IPS DF 19.7 (cell line): ENCODE measurements at regions not wholly inside any gene's neighbourhood (a gene's known extent, or its start where the extent isn't known, plus 50 kb on each side); places are given as distances from the start of the nearest gene placed in this dataset.

Source experiments
- DNase-seq: peaks from one replicate; pipeline ENCODE4 v3.0.0-alpha.2; 2013; ENCODE audit warnings: low read depth, low spot score

DNA sequence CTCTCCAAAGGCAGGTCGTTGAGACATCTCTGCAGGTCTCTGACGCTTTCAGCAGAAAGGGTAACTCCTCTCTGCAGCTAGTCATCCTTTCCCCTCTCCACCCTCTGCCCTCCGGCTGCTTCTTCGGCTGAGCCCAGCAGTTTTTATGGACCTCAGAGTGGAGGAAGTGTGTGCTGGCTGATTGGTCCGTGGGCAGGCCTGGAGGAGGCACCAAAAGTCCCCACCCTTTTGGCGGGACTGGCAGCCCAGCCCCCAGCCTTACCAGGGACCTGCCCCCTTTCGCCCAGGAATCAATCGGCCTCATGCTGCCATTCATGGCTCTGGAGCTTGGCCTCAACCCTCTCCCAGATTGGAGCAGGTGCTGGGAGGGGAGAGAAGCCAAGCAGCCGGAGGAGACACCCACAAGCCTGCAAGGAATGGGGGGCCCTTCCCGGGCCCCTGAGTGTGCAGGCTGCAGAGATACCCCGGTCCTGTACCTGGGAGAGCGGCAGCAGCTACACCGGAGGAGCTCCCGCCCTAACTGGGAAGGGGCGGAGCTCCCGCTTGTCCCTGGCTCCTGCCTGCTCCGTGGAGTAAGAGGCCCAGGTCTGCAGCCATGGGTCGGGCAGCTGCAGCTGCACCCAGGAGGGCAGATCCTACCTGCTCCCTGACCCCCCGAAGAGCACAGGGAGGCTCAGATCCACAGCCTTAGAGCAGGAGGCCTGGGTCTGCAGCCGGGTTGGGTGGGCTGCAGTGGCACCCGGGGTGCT, 170.3 kb upstream of the SOX4 start:
- DNase-seq, result no peak

DNA sequence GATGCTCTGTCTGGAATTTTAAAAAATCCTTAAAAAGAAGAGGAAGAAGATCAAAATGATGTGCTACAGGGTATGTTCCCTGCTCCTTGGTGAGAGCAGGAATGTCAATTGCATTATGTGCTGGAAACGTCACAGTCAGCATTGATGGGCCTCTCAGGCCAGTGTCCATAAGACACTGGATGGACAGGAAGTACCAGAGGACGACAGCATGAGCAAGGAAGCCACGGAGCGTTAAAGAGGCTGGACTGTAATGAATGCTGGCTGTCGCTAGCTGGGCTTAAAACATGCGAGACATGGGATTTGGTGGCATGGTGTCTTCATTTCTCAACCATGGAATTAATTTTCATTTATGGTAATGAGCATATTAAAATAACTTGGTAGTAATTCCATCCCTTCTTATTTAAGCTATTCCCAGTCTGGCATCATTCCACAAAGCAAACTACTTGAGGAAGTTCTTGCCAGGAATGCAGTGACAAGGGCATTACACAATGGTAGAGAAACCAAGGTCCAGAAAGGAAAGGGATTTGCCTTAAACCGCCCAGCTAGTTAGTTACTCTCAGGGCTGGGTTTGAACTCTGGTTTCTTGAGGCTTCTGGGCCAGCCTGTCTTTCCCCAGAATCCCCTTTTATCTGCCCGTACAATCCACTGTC, 166.6 kb upstream of the SOX4 start:
- no peak for DNase-seq

DNA sequence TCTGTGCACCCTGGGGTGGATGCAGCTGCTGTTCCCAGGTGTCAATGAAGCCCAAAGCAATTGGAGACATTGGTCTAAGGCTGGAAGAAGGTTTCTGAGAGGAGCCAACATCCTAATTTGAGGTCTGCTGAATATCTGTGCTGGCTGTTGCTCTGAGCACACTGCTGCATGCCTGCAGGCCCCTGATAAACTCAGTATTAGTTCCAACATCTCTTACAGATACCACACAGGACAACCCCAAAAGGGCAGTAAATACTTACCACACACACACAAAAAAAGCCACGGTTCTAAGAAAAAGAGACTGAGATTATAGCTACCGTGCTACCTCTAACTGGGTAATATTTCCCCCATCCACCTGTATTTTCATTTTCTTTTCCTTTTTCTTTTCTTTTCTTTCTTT, 164.3 kb upstream of the SOX4 start:
- no peak for DNase-seq

DNA sequence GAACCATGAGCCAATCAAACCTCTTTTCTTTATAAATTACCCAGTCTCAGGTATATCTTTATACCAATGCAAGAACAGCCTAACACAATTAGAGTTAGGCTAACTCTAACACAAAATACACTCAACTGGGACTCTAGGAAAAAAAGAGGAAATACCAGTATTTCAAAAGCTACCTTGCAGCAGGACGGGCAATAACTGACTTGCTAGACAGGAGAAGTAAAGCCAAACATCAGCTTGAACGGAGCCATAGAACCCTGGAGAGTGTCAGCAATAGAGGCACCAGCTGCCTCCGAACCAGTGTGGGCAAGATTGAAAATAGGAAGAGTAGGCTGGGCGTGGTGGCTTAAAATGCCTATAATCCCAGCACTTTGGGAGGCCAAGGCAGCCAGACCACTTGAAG, 162.0 kb upstream of the SOX4 start:
- DNase-seq, result no peak

DNA sequence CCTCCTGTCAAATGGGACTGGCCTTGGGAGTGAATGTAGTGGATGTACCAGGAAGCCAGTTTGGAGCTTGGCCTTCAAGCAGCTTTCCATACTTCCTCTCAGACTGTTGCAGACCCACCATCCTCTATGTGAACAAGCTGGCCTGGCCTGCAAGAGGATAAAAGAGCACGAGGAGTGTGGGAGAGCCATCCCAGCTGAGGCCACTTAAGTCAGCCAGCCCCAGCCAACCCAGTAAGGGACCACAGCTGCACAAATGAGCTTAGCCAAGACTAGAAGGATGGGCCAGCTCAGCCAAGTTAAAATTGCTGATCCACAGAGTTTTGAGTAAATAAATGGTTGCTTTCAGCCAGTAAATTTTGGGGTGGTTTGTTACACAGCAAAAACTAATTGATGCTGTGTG, 156.9 kb upstream of the SOX4 start:
- no peak for DNase-seq

DNA sequence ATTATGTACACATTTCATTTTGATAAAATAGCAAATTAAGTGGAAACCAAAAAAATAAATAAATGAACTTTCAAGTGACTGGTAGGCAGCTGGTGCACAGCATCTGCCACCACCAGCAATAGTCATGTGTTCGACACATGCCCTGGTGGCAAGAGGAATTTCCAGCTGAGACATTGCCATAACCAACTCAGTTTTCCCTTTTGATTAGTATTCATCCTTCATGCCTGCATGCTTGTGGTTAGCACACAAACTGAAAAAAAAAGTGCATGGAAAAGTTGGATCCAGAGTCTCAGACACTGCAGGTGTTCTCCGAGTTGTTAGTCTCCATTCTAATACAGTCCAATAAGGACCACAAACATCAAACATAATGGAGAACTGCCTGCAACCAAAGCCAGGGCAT, 156.0 kb upstream of the SOX4 start:
- DNase-seq, result no peak

DNA sequence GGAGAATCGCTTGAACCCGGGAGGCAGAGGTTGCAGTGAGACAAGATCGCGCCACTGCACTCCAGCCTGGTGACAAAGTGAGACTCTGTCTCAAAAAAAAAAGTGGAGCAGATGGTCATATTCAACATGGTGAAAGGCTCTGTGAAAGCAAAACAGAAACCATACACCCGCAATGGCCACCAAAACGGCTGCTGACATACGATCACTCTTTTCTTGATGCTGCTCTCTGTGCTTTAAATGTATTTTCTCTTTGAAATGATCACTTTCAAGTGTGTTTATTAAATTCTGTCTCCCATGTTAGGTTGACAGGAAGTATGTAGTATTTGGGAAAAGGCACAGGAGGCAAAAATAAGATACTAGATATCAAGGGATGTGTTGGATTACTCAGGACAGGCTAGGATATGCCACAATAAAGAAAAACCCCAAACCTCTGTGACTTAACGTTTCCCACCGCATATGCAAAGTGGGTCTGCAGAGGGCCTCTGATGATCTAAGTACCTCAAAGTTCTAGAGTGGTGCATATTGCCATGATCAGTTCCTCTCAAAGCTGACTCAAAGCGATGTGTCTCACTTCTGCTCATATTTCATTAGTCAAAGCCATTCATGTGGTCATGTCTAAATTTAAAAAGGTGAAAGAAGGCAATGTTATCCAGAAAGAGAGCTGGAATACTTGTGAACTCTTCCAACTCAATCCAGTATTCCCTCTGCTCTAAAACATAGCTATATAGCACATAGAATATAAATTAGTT, 155.1 kb upstream of the SOX4 start:
- no peak for DNase-seq

DNA sequence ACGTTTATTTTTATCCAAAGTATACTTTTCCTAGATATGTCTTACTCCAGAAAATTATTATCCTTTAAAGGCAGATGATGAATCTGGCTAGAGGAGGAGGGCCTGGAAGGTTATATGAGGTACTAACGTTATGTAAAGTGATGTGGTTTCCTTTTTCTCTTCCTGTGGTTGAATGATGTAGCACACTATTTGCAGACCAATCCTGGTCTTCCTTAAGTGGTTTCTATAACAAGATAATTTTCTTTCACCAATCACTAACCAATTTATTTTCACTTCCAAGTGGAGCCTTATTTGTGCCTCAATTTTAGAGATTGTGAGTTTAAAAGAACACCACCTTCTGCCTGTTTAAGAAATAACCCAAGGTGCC, 154.6 kb upstream of the SOX4 start:
- DNase-seq, result no peak

DNA sequence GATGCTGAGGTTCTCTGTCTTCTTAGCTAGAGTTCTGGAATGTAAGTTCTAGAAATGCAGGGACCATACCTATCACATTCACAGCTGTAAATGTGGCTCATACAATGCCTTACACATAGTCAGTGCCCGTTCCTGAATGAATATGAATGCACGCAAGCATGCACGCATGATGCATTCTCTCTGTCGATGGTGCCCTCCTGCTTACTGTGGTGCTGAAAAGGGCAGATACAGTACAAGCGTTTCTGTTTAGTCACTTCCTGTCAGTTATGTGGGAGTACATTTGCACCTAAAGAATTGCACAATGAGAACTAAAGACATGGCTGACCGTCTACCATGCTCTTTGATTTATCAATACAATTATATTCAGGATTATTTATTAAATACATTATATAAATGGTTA, 152.2 kb upstream of the SOX4 start:
- DNase-seq, result no peak

DNA sequence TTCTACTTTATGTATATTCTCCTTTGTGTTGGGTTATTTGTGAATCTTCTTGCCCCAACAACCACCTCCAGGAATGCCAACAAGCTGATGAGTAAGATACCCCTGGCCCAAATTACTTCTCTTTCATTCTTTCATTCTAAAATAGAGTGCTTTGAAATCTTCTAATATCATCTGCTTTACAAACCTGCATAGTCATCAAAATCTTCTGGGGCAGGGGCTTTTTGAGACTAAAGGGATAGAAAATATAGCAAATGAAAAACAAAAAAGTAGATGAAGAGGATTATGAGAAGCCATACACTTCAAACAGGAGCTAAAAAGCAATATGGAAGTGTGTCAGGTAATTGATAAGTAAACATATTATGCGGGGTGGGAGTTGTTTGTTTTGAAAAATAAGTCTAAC, 150.7 kb upstream of the SOX4 start:
- DNase-seq, result no peak

DNA sequence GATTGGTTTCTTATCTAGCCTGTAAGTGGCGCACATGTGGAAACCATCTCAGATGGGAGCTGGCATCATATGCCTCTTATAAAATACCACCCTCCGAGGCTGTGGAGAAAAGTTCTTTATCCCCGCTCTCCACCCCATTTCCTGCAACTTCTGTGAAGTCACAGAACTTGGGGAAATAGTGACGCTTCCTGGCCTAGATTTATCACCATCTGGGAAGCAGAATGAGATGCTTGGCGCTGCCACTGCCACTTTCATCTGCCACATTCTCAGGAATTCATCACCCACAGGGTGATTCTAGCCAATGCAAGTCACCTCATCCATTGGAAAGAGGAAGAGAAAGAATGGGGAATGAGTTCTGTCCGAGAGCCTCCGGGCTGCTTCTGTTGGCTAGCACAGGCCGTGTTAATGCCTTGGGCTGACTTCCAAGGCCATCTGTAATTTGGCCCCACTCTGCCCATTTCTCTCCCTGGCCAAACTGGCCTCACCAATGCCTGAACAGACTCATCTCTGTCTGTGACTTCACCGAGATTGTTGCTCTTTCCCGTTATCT, 148.8 kb upstream of the SOX4 start:
- no peak for DNase-seq

DNA sequence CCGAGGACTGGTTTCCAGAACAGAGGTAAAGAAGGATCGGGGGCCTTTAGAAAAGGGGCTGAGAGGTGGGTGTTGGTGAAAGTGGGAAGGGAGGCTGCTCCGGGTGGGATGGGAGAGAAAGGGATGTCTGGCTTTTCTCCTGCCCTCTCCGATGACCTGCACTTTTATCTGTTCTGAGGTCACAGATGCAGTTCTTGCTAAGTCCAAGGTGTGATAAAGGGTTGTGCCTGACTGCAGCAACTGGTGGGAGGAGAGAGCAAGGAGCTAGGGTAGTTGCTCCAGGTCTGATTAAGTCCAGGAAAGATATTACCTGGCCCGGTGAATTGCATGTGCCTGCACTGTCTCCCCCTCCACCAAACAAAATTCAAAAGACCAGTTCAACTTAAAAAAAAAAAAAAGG, 145.6 kb upstream of the SOX4 start:
- no peak for DNase-seq

DNA sequence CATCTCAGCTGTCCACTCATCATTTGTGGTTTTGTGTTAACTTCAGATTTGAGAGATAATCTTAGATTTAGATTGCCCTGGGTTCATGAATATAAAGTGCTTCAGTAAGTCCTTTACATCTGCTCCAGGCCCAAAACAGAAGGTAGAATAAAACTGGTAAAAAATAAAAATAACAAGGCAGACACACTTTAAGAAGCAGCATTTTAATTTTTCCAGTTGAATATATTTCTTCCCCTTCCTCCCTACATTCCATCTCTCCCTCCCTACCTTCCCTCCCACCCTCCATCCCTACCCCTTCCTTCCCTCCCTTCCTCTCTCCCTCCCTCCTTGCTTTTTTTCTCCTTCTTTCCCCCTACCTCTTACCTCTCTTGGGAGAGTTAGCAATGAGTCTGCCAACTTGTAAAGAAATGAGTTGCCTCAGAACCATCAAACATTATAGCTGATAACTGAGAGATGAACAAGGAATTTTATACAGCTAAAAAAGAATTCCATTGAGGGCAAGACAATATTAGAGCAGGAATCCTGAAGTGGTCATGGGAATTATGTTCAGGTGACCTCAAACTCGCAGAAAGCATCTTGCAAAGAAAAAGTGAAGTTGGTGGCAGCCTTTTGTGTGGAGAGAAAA, 145.0 kb upstream of the SOX4 start:
- DNase-seq, result no peak

DNA sequence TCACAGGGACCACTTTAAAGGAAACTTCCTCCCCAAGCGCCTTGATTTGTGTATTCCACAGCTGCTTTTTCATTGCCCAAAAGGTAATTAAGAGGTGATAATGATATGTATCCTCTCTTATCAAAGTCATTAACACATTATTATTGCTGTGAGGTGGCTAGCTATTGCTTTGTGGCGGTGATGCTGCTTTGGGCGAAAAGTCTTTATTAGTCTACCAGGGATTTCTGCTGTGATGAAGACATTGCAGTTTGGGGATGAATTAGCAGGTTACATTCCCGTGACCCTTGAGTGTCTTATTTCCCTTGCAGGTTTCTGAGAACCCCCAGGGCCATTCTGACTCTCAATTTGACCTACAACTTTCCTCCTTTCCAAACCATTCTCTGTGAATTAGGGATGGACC, 143.4 kb upstream of the SOX4 start:
- DNase-seq, result no peak

DNA sequence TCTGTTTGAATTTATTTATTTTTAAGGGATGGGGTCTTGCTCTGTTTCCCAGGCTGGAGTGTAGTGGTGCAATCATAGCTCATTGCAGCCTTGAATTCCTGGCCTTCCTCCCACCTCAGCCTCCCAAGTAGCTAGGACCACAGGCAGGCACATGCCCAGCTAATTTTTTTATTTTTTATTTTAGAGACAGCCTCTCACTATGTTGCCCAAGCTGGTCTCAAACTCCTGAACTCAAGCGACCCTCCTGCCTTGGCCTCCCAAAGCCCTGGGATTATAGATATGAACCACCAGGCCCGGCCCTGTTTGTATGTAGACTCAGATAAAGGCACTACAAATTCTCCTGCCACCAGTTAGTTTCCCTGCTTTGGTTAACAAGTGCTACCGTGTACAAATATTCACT, 142.9 kb upstream of the SOX4 start:
- no peak for DNase-seq

DNA sequence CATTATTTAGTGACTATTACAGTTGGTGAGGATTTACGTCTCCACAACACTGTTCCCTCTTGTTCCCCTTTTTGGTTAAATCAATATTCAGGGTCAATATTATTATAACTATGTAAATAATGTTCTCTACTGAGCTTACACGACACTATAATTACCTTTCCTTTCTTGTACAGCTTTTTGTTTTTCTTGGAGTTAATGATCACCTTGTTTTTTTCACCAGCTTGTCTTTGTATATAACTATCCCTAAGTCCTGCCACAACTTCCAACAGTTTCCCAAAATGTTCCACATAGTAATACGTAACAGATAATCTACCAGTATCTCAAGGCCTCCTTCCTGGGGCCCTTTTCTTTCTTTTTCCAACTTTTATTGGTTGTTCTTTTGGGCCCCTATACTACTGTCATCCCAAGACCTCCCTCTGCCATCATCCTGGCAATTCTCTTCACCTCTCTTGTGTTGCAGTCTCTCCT, 142.0 kb upstream of the SOX4 start:
- DNase-seq, result no peak

DNA sequence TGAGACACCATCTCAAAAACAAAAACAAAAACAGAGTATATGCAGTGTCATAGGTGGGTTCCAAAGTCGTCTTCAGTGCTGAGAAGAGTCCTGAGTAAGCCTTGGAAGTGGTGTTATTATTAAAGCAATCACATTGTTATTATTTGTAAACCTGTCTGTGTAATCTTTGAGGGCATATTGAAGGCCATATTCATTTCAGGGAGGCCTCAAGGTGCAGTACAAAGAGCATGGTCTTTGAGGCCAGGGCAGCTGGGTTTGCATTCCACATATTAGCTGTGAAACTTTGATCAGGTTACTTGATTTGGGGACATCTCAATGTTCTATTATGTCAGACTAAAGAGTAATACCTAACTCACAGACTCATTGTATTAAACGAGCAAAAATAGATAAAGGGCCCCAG, 139.3 kb upstream of the SOX4 start:
- no peak for DNase-seq

DNA sequence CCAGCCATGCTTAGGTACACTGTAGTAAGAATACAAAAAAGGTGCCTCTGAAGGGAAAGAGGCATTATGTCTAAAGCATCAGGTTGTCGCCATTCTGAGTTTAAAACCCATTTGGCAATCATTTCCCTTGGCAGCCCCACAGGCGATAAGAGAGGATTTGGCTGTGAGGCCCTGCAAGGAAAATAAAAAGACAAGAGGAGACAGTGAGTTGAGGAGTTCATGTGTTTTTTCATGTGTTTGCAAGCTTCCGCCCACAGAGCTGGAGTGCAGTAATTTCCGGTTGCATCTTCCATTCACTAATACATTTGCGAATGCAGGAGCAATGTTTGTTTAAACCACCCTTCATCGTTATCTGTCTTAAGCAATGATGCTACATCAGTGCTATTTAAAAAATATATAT, 138.5 kb upstream of the SOX4 start:
- DNase-seq, result no peak

DNA sequence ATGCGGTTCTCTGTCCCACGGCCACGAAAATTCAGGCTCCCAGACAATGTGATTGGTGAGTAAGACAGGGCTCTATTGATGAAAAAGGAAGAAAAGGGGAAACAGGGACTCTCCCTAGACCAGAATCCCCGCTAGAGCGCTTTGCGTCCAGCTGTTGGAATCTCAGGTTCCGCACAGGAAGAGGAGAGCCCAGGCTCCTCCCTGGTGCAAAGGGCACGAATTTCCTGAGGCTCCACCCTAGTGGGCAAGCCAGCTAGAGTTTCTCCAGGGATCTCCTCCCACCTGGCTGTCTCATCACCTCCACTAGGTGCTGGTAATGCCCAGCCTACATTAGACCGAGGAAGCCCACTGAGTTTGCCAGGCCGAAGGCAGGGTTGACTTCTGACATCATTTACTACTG, 135.9 kb upstream of the SOX4 start:
- no peak for DNase-seq

DNA sequence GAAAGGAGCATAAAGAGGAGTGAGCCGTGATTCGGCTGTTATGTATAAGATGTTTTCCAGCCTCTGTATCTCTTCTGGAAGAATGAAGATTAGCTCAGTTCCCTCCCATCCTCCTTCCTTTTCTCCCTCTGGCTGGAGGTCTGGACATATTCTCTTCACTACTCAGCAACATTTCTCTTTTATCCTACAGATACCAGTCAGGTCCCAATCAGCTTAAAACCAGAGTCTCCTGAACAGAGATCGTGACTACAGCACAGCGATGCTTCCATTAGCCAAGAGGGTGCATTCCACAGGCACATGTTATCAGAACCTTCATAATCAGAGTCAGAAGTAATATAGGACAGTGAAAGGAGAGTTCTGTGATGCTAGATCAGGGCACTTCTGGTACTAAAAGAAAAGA, 133.9 kb upstream of the SOX4 start:
- no peak for DNase-seq

DNA sequence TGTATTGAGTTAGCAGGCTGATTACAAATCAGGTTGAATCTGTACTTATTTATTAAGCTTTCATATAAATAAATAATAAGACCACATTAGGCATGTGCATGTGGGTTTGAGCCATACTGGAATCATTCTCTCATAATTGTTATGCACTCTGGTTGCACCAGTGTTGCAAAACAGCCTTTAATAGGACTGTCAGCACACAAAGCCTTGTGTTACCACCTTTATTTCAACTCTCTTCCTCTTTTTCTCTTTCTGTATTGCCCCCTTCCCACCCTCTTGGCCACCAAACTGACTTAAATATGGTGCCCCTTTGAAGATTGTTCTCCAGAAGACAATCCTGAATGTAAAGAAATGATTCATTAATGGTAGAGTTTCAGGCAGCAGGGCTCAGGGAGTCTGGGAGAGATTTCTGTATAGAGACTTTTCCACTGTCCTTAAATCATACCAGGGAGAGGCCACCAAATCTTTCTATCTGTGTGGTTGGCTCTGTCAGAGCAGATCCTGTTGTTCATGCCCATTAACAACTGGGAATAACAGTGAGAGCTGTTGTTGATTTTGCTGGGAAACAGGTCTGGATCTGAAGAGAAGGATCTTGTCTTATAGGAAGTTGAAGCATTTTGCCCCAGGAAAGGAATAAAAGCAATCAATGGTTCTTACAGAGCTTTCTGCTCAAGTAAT, 131.6 kb upstream of the SOX4 start:
- no peak for DNase-seq

DNA sequence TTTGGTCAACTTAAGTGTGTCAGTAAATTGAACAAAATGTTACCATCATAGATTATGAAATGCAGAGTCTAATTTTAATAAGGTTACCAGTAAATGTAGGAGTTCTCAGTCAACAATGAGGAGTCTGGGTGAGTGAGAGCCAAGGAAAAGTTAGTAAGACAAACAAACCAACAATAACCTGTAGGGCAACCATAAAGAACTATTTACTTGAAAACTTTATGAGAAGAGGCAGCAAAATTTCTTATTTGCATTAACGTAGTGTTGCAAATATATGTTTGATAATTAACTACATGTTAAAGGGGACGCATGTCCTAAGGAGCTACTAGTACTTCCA, 131.1 kb upstream of the SOX4 start:
- DNase-seq, result no peak
